Esophagus squamous epithelium (tissue), 4 donors: ENCODE measurements at regions not wholly inside any gene's neighbourhood (a gene's known extent, or its start where the extent isn't known, plus 50 kb on each side); places are given as distances from the start of the nearest gene placed in this dataset.

Experiments used
- POLR2A ChIP-seq, 4 donors: fragments of 450-650 bp; IDR thresholded peaks; one replicate each; pipeline ENCODE4 v1.6.1; 2017; ENCODE audit warnings: antibody characterized with exemption in 4 of 4, mild to moderate bottlenecking in 4 of 4, moderate library complexity in 3 of 4
- TF ChIP-seq, protein P1 (sequence below), 6 experiments: fragments of 450-650 bp in 4 of 6; fragments of 200-600 bp in 2 of 6; sonication (generic) in 2 of 6; IDR thresholded peaks; one replicate each; pipeline ENCODE4 v1.5.1; 2016 to 2019; ENCODE audit warnings: antibody characterized with exemption in 6 of 6, mild to moderate bottlenecking in 4 of 6, moderate library complexity in 4 of 6

DNA sequence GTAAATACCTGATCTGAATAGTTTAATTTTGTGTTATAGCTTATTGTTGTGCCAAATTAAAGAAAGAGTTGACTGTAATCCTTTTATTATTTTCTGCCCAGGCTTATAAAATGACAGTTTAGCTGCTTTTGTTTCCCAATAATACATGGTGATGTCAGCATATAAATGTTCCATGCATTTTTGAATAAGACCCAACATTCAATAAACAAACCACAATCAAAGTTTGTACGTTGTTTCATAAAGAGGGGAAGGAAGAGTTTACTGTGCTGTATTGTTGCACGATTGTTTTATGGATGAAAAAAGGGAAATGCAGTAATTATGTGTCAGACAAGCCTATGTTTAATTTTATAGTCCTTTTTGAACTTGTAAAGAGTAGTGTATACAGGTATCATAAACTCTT is 177.2 kb upstream of the SCN7A start:
- TF ChIP-seq, protein P1, sequence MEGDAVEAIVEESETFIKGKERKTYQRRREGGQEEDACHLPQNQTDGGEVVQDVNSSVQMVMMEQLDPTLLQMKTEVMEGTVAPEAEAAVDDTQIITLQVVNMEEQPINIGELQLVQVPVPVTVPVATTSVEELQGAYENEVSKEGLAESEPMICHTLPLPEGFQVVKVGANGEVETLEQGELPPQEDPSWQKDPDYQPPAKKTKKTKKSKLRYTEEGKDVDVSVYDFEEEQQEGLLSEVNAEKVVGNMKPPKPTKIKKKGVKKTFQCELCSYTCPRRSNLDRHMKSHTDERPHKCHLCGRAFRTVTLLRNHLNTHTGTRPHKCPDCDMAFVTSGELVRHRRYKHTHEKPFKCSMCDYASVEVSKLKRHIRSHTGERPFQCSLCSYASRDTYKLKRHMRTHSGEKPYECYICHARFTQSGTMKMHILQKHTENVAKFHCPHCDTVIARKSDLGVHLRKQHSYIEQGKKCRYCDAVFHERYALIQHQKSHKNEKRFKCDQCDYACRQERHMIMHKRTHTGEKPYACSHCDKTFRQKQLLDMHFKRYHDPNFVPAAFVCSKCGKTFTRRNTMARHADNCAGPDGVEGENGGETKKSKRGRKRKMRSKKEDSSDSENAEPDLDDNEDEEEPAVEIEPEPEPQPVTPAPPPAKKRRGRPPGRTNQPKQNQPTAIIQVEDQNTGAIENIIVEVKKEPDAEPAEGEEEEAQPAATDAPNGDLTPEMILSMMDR (IDR thresholded peaks at IDR 0.05), result no peak
- no peak for TF ChIP-seq POLR2A (IDR thresholded peaks at IDR 0.05)
